Ishikawa (cell line): ENCODE measurements at regions not wholly inside any gene's neighbourhood (a gene's known extent, or its start where the extent isn't known, plus 50 kb on each side); places are given as distances from the start of the nearest gene placed in this dataset.

Experiments used
- CEBPB ChIP-seq: IDR thresholded peaks from 2 replicates; pipeline ENCODE4 v1.6.1; 2012
- CREB1 ChIP-seq: IDR thresholded peaks from 2 replicates; pipeline ENCODE4 v1.6.1; 2012; ENCODE audit warnings: low read depth
- EGR1 ChIP-seq: IDR thresholded peaks from 2 replicates; pipeline ENCODE4 v1.6.1; 2012
- EP300 ChIP-seq: IDR thresholded peaks from 2 replicates; pipeline ENCODE4 v1.6.1; 2012; ENCODE audit warnings: borderline replicate concordance
- FOXM1 ChIP-seq: IDR thresholded peaks from 2 replicates; pipeline ENCODE4 v1.6.1; 2012; ENCODE audit warnings: low read depth, borderline replicate concordance
- MAX ChIP-seq: IDR thresholded peaks from 2 replicates; pipeline ENCODE4 v1.6.1; 2012
- NFIC ChIP-seq: IDR thresholded peaks from 2 replicates; pipeline ENCODE4 v1.6.1; 2012
- RAD21 ChIP-seq: IDR thresholded peaks from 2 replicates; pipeline ENCODE4 v1.6.1; 2012; ENCODE audit warnings: low read depth
- REST ChIP-seq: IDR thresholded peaks from 2 replicates; pipeline ENCODE4 v1.6.1; 2012; ENCODE audit warnings: low read depth, mild to moderate bottlenecking
- TAF1 ChIP-seq: IDR thresholded peaks from 2 replicates; pipeline ENCODE4 v1.6.1; 2012; ENCODE audit warnings: low read depth, mild to moderate bottlenecking
- TCF12 ChIP-seq: IDR thresholded peaks from 2 replicates; pipeline ENCODE4 v1.6.1; 2012; ENCODE audit warnings: low read depth
- TEAD4 ChIP-seq: IDR thresholded peaks from 2 replicates; pipeline ENCODE4 v1.6.1; 2012
- YY1 ChIP-seq: IDR thresholded peaks from 2 replicates; pipeline ENCODE4 v1.6.1; 2012; ENCODE audit warnings: low read depth
- ZBTB7A ChIP-seq: IDR thresholded peaks from 2 replicates; pipeline ENCODE4 v1.6.1; 2012; ENCODE audit warnings: low read depth
- TF ChIP-seq, protein P1 (sequence below): IDR thresholded peaks from 2 replicates; pipeline ENCODE4 v1.6.1; 2012

DNA sequence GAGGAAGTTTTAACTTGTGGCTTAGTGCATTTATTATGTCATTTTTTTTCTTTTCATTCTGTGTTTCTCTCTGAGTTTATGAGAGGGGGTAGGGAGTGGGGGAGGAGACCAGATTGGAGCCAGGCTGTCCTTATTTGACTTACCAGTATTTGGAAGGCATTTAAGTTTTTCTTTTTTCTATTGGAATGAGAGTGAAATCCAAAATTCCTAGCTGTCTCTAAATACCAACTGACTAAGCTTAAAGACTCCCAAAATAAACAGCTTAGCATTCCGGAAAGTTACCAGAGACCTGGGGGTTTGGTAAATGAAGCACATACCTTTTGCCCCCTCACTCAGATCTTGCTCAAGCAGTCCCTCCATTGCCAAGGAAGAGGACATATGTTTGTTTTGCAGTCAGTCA, 581.9 kb upstream of the BRINP1 start:
- no peak for TF ChIP-seq TEAD4
- no peak for TF ChIP-seq CEBPB
- no peak for TF ChIP-seq YY1
- no peak for TF ChIP-seq TAF1
- TF ChIP-seq, protein P1, sequence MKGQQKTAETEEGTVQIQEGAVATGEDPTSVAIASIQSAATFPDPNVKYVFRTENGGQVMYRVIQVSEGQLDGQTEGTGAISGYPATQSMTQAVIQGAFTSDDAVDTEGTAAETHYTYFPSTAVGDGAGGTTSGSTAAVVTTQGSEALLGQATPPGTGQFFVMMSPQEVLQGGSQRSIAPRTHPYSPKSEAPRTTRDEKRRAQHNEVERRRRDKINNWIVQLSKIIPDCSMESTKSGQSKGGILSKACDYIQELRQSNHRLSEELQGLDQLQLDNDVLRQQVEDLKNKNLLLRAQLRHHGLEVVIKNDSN = no peak
- no peak for TF ChIP-seq RAD21
- TF ChIP-seq TCF12 = no peak
- no peak for TF ChIP-seq EP300

- TF ChIP-seq, protein P1 = no peak
- TF ChIP-seq NFIC = no peak
- no peak for TF ChIP-seq YY1
- TF ChIP-seq REST = no peak
- TF ChIP-seq EGR1 = no peak
- no peak for TF ChIP-seq CEBPB
- no peak for TF ChIP-seq MAX
Observed at GRCh38 chr9:119945686-119946085, 576.5 kb upstream of the BRINP1 start.

GRCh38 chr9:119941091-119941490, 571.9 kb upstream of the BRINP1 start:
- no peak for TF ChIP-seq NFIC
- TF ChIP-seq ZBTB7A = no peak
- no peak for TF ChIP-seq CEBPB
- no peak for TF ChIP-seq TAF1
- no peak for TF ChIP-seq EP300
- TF ChIP-seq FOXM1 = no peak
- no peak for TF ChIP-seq TCF12
- TF ChIP-seq EGR1 = no peak
- TF ChIP-seq REST = no peak
- no peak for TF ChIP-seq RAD21
- no peak for TF ChIP-seq YY1
- no peak for TF ChIP-seq MAX
- no peak for TF ChIP-seq TEAD4
- no peak for TF ChIP-seq CREB1
- TF ChIP-seq, protein P1 = no peak

- no peak for TF ChIP-seq REST
- TF ChIP-seq MAX = no peak
- no peak for TF ChIP-seq TCF12
- no peak for TF ChIP-seq CREB1
- TF ChIP-seq EP300 = no peak
- no peak for TF ChIP-seq RAD21
- no peak for TF ChIP-seq EGR1
- TF ChIP-seq NFIC = no peak
- TF ChIP-seq FOXM1 = no peak
- no peak for TF ChIP-seq YY1
Observed at GRCh38 chr9:119938871-119939270, 569.6 kb upstream of the BRINP1 start.
